Stimulated activated CD8-positive, alpha-beta memory T cell treated with anti-CD3 and anti-CD28 coated beads, Interleukin-4, amount 100 ng/mL, for 48 hours (primary cell): ENCODE measurements at regions not wholly inside any gene's neighbourhood (a gene's known extent, or its start where the extent isn't known, plus 50 kb on each side); places are given as distances from the start of the nearest gene placed in this dataset.

ENCODE experiments used
- DNase-seq: peaks from one replicate; pipeline ENCODE4 v3.0.0-alpha.2; 2020

GRCh38 chr4:67106861-67107460 is 438.3 kb downstream of the CENPC start:
- no peak for DNase-seq

GRCh38 chr4:67104145-67104544 is 441.2 kb downstream of the CENPC start:
- no peak for DNase-seq

GRCh38 chr4:67103001-67103747 is 442.1 kb downstream of the CENPC start:
- no peak for DNase-seq

- no peak for DNase-seq
Measured at GRCh38 chr4:67101612-67102011, 443.7 kb downstream of the CENPC start.

- no peak for DNase-seq
Measured at GRCh38 chr4:67092351-67092750, 453.0 kb downstream of the CENPC start.

DNA sequence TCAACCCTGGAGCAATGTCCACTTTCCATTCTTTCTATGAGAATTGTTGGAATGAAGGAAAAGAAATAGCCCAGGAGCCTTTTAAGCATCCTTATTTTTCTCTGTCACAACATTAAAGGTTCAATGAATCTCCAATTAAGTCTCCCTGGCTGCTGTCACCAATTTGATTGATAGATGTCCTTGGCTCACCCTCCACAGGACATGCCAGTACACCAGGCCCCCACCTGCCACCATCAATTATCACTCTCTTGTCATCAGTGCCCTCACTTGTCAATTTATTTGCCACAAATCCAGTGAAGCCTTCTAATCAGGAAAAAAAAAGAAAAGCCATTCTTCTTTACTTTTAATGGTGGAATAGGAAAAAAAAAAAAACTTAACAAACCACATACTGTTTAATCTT is 453.6 kb downstream of the CENPC start:
- DNase-seq = no peak

- DNase-seq = peak; percentile 68
Measured at GRCh38 chr4:67087897-67088296, 457.4 kb downstream of the CENPC start.

GRCh38 chr4:67084783-67085182 is 460.5 kb downstream of the CENPC start:
- no peak for DNase-seq

DNA sequence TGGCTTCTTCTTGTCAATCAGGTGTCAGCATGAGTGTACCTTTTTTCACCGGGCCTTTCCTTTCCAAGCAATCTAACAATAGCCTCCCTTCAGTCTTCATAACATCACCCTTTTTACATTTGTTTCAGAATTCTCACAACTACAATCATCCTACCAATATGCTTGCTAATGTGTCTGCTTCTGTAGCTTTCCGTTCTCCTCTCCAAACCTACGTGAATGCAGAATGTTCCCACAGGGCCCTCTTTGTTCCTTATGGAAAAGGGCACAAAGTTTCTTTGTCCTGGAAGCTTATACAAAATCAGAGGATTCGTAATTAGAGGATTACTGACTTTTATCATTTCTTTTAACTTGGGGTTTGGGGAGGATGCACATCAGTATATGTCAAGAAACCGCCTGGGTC is 461.8 kb downstream of the CENPC start:
- DNase-seq = no peak

- no peak for DNase-seq
Measured at GRCh38 chr4:67082746-67083145, 462.6 kb downstream of the CENPC start.

DNA sequence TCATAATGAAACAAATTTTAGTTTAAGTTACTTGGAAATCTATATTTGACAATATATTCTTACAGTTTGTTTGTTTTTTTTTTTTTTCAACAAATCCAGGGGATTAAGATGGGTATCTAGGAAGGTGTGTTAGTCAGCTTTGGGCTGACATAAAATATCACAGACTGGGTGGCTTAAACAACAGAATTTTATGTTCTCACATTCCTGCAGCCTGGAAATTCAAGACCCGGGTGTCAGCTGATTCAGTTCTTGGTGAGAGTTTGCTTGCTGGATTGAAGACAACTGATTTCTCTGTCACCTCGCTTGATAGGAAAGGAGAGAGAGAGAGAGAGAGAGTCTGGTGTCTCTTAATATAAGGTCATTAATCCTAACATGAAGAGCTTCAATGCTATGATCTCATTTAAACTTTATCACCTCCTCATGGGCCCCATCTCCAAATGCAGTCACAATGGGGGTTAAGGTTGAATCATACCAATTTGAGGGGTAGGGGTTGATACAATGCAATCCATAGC is 465.2 kb downstream of the CENPC start:
- no peak for DNase-seq

- DNase-seq = no peak
Measured at GRCh38 chr4:67071641-67072040, 473.7 kb downstream of the CENPC start.

GRCh38 chr4:67055319-67055718 is 490.0 kb downstream of the CENPC start:
- no peak for DNase-seq

- DNase-seq = no peak
Measured at GRCh38 chr4:67054896-67055295, 490.4 kb downstream of the CENPC start.

GRCh38 chr4:67052814-67053675 is 492.3 kb downstream of the CENPC start:
- DNase-seq = no peak

DNA sequence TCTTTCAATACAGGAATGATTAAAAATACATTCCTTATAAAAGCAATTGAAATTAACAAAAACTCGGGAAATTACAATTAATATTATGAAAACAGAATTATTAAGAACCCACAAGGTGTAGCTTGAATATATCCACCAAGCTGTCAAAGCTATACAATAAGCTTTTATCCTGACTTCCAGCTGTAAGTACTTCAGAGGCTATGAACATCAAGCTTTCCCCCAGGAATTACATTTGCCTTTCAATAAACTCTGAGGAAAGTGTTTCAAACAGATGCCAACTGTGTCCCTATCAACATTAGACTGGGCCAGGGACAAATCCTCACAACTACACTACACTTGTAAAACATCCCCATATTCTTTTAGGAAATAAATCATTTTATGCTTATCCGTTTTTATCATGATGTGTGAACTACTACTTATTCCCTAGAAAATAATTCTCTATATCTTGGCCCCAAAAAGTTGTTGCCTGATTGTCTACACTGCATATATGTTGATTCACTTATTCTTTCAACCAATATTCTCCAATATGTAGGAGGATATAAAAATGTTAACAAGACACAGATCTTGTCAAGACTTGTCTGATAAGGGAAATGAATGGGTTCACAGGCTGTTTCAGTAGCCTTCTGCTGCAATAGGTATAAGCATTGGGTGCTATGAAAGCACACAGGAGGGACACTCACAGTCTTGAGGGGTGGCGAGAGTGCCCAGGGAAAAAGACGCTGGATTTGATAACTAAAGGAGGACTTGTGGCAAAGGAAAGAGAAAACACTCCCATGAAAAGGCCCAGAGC is 494.1 kb downstream of the CENPC start:
- no peak for DNase-seq

- DNase-seq = no peak
Measured at GRCh38 chr4:67049446-67049845, 495.9 kb downstream of the CENPC start.

DNA sequence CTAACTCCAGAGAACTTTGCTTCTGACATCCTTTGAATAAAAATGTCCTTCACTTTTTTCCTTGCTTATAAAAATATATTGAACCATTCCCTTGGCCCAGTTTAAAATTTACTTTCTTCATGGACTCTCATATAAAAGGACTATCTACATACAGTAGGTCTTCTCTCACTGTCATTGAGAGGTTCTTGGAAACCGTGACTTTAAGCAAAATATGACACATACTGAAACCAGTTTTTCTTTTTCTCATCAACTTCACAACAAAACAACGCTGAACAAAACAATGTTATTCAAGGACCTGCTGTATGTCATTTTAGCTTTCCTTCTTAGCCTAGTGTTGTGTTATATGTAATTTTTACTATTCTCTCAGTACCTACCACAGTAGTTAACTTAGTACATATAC is 496.8 kb downstream of the CENPC start:
- DNase-seq = no peak

GRCh38 chr4:67040315-67040714 is 505.0 kb downstream of the CENPC start:
- DNase-seq = no peak

DNA sequence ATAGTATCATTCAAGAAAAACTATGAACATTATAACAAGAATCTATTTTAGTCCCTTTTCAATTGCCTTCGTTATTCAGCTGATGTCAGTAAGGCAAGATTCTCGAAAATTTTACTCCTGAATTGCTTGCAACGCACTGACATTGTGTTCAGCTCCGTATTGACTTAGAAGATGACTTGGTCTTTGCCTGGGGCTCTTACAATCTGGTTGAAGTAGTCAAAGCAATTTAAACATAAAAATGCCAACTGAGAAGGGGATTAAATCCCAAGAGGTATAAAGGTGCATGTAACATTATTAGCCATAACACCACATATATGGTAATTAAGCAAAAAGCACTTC is 507.1 kb downstream of the CENPC start:
- DNase-seq = no peak

DNA sequence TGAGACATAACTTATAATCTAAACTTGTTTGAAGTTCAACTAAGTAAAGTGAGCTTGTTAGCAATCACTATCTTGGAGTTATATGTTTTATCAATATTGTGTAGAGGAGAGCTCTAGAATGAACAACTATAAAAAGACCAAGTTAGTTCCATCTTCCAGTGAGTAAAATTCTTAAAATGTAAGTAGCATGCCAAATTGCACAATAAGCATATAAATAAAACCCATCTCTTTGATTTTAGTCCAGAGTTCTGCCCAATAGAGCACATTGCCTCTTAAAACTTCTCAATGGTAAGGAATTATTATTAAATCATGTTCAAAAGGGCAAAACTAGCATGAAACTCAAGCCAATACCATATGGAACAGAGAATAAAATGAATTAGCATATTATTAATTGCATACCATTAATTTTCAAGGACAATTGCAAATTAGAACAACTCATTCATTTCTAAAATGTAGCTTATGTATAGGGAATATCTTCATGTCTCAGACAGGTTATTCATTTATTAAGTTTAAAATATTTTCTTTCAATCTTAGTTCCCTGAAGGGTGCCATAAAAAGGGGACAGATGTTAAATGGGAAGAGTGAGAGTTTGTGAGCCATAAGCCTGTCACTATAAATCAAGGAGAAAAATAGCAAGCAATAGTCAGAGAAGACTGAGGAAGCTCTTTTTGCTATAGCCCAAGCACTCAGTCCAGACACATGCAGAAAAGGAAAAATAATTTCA is 507.6 kb downstream of the CENPC start:
- no peak for DNase-seq

DNA sequence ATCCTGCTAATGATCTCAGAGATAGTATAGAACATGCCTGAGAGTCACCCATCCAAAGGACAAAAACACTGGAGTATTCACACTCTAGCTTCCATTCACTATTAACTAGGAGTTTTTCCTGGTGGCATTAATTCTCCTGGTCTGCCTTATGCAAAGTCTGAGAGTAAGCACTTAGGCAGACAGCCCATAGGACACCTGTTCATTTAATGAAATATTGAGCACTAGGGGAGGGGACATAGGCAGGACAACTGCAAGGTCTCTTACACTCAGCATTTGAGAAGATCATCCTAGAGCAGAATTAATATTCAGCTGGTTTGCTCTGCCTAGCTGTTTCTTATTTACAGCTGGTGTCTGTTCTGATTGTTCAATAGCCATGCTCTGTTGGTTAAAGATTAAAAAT is 508.5 kb downstream of the CENPC start:
- DNase-seq = no peak
